GM12864 (cell line): ENCODE measurements at regions not wholly inside any gene's neighbourhood (a gene's known extent, or its start where the extent isn't known, plus 50 kb on each side); places are given as distances from the start of the nearest gene placed in this dataset.
"Not testable (repeated sequence)": the region's sequence is repeated elsewhere in the genome, so short reads cannot be mapped to it uniquely, and the experiment has no call there.

Source experiments
- DNase-seq: peaks from one replicate; pipeline ENCODE4 v3.0.0-alpha.2; 2011; ENCODE audit warnings: low read depth
- H3K4me3 ChIP-seq: 2 replicates; pipeline ENCODE4 v1.5.1; 2011; ENCODE audit warnings: mild to moderate bottlenecking, low read depth, low read length, control low read depth
- TF ChIP-seq, protein P1 (sequence below): IDR thresholded peaks from 2 replicates; pipeline ENCODE4 v1.5.1; 2011; ENCODE audit warnings: low read depth, mild to moderate bottlenecking, moderate library complexity, low read length, control low read depth, inconsistent platforms; ENCODE audit errors: missing control alignments

GRCh38 chr1:228846952-228847351, 111.7 kb downstream of the RHOU start:
- no peak for DNase-seq
- TF ChIP-seq, protein P1, sequence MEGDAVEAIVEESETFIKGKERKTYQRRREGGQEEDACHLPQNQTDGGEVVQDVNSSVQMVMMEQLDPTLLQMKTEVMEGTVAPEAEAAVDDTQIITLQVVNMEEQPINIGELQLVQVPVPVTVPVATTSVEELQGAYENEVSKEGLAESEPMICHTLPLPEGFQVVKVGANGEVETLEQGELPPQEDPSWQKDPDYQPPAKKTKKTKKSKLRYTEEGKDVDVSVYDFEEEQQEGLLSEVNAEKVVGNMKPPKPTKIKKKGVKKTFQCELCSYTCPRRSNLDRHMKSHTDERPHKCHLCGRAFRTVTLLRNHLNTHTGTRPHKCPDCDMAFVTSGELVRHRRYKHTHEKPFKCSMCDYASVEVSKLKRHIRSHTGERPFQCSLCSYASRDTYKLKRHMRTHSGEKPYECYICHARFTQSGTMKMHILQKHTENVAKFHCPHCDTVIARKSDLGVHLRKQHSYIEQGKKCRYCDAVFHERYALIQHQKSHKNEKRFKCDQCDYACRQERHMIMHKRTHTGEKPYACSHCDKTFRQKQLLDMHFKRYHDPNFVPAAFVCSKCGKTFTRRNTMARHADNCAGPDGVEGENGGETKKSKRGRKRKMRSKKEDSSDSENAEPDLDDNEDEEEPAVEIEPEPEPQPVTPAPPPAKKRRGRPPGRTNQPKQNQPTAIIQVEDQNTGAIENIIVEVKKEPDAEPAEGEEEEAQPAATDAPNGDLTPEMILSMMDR: no peak

DNA sequence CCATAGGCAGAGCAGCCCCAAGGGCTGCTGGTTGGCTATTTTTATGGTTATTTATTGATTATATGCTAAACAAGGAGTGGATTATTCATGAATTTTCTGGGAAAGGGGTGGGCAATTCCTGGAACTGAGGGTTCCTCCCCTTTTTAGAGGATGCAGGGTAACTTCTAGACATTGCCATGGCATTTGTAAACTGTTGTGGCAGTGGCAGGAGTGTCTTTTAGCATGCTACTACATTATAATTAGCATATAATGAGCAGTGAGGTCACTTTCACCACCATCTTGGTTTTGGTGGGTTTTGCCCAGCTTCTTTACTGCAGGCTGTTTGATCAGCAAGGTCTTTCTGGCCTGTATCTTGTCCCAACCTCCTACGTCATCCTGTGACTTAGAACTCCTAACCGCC, 112.2 kb downstream of the RHOU start:
- DNase-seq, H3K4me3 ChIP-seq: not testable (repeated sequence)

More at GRCh38 chr1:228846952-228847351, 111.7 kb downstream of the RHOU start:
- H3K4me3 ChIP-seq: no peak overlapping the region

- H3K4me3 ChIP-seq: no peak overlapping the region
- TF ChIP-seq, protein P1: no peak
- no peak for DNase-seq
These were observed 113.1 kb downstream of the RHOU start for GRCh38 chr1:228848406-228848805.

GRCh38 chr1:228849011-228849541, 113.8 kb downstream of the RHOU start:
- DNase-seq: no peak
- no peak overlapping the region for H3K4me3 ChIP-seq
- TF ChIP-seq, protein P1: no peak

DNA sequence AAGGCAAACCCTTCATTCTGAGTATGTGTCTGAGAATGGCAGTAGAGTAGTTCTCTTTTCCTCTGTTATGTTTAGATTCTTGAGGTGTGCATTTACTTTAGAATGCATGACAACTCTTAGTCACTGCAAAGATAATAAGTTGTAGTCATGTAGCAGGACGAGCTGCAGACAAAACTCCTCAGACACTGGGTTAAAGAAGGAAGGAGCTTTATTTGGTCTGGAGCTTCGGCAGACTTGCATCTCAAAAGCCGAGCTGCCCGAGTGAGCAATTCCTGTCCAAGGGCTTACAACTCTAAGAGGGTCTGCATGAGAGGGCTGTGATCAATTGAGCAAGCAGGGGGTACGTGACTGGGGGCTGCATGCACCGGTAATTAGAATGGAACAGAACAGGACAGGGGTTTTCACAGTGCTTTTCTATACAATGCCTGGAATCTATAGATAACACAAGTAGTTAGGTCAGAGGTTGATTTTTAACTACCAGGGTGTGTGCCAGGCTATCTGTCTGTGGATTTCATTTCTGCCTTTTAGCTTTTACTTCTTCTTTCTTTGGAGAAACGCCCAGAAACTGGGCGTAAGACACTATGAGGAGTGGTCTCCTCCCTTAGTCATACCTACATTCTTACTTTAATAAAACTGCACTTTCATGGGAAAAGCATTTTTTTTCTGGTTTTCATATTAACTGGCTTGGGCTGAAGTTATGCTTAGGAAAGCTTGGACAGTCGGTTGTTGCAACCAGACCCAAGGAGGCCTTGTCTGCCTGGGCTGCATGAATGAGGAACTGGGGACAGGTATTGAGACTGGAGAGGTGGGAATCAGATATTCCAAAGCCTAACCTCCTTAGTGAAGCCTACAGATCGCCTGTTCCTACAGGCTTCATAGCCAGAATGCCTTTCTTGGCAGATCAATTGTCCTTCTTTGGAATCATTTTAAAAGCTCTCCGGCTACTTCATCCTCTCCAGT, 115.1 kb downstream of the RHOU start:
- TF ChIP-seq, protein P1: no peak
- no peak for DNase-seq
- no peak overlapping the region for H3K4me3 ChIP-seq

DNA sequence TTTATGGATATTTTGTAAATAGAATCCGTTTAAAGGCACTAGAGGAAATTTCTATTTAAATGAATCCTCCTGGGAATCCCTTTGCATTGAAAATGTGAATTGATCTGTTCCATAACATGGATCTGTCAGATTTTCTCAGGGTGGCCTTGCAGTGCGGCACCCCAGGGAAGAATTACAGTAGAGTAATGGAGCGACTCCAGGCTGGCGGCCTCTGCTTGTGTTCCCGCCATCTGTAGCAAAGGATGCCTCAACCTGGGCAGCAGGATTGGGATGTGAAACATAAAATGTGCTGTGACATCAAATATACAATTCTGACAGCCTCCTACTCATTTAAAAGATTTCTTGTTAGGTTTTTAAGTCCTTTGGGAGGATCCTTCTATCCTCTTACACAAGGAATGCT, 115.9 kb downstream of the RHOU start:
- TF ChIP-seq, protein P1: no peak
- no peak overlapping the region for H3K4me3 ChIP-seq

DNA sequence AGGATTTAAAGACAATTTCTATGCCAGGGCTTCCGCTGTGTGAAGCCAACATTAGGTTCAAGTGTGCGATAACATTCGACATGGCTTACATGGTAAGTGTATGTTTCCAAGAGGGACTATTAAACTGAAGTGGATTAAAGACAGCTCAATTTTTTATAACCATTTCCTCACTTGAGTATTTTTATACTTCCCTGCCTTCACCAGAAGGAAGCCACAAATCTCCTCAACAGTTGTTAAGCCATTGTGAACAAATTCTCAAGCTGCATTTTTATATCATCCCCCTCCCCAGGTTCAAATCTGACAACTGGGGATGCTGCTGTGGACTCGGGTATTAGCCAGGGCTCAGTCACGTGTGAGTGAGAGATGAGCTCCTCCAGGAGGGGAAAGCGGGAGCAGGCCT, 116.3 kb downstream of the RHOU start:
- no peak for DNase-seq
- TF ChIP-seq, protein P1: no peak
- no peak overlapping the region for H3K4me3 ChIP-seq

More for the DNA sequence above, 115.9 kb downstream of the RHOU start:
- no peak for DNase-seq
